ENCODE measurements at regions not wholly inside any gene's neighbourhood (a gene's known extent, or its start where the extent isn't known, plus 50 kb on each side); places are given as distances from the start of the nearest gene placed in this dataset.

- TF ChIP-seq CTCF (IDR thresholded peaks at IDR 0.05): no peak
- TF ChIP-seq ZFX (IDR thresholded peaks at IDR 0.05; ENCODE audit: borderline replicate concordance): no peak
Measured at GRCh38 chr4:130545596-130545995, 1449.6 kb downstream of the C4orf33 start.
